Stimulated activated CD4-positive, alpha-beta T cell treated with anti-CD3 and anti-CD28 coated beads, Interleukin-2, amount 100 ng/mL, for 48 hours (primary cell): ENCODE measurements at regions not wholly inside any gene's neighbourhood (a gene's known extent, or its start where the extent isn't known, plus 50 kb on each side); places are given as distances from the start of the nearest gene placed in this dataset.
"Not testable (repeated sequence)": the region's sequence is repeated elsewhere in the genome, so short reads cannot be mapped to it uniquely, and the experiment has no call there.

Source experiments
- DNase-seq, 2 donors: peaks; one replicate each; pipeline ENCODE4 v3.0.0-alpha.2; 2020

DNA sequence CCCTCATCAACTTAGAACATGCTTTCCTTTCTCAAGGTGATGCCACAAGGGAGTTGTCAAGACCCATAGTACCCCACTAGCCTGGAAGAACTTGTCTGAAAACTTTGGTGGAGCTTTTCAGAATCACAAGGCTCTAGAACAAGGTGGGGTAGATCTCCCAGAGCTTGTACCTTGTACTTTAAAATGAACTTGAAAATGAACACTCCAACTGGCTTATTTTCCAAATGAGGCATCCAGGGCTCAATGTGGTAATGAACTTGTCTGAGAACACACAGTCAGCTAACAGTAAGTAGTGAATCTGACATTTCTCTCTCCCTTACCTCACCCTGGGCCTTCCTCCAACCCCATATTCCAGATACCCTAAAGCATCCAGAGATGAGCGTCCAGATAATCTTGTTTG lies 81.8 kb upstream of the THBS1 start:
- DNase-seq: no peak

- DNase-seq: no peak
These were observed 81.2 kb upstream of the THBS1 start for GRCh38 chr15:39499681-39500080.

- DNase-seq: no peak
These were observed 79.4 kb upstream of the THBS1 start for GRCh38 chr15:39501366-39502081.

DNA sequence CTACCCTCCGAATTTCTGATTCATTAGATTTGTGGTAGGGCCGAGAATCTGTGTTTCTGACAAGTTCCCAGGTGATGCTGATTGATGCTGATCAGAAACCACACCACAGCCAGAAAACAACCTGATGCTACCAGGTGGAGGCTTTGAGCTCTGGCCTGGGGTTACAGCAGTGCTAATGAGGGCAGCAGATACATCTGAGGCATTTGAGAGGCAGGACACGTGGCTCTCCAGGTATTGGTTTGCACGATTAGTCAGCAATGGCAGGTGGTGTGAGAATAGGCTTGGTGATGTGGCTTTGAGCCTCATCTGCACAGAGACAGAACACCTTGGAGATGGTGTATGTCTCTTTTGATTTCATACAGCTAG lies 78.8 kb upstream of the THBS1 start:
- no peak for DNase-seq

GRCh38 chr15:39502611-39503195 lies 78.2 kb upstream of the THBS1 start:
- DNase-seq: no peak

- no peak for DNase-seq
These were observed 77.4 kb upstream of the THBS1 start for GRCh38 chr15:39503526-39503925.

DNA sequence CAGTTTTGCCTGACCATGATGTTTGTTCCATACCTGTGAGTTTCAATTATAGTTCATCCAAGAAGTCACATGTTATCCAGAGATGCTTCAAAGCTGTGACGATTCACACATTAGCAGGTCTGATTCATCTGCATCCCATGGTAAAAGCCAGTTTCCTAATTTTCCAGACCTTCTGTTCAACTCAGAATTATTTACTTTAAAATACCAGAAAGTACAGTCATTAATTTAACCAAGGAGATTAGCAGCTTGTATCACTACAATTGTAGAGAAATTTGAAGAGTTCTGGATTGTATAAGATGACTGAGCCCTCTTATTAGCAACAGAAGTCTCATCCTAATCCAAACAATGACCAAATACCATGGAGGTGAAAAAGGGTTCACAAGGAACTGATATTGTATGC lies 76.1 kb upstream of the THBS1 start:
- no peak for DNase-seq

GRCh38 chr15:39506146-39506545 lies 74.7 kb upstream of the THBS1 start:
- no peak for DNase-seq

GRCh38 chr15:39508536-39508935 lies 72.3 kb upstream of the THBS1 start:
- no peak for DNase-seq

GRCh38 chr15:39510001-39510701 lies 70.7 kb upstream of the THBS1 start:
- no peak for DNase-seq

DNA sequence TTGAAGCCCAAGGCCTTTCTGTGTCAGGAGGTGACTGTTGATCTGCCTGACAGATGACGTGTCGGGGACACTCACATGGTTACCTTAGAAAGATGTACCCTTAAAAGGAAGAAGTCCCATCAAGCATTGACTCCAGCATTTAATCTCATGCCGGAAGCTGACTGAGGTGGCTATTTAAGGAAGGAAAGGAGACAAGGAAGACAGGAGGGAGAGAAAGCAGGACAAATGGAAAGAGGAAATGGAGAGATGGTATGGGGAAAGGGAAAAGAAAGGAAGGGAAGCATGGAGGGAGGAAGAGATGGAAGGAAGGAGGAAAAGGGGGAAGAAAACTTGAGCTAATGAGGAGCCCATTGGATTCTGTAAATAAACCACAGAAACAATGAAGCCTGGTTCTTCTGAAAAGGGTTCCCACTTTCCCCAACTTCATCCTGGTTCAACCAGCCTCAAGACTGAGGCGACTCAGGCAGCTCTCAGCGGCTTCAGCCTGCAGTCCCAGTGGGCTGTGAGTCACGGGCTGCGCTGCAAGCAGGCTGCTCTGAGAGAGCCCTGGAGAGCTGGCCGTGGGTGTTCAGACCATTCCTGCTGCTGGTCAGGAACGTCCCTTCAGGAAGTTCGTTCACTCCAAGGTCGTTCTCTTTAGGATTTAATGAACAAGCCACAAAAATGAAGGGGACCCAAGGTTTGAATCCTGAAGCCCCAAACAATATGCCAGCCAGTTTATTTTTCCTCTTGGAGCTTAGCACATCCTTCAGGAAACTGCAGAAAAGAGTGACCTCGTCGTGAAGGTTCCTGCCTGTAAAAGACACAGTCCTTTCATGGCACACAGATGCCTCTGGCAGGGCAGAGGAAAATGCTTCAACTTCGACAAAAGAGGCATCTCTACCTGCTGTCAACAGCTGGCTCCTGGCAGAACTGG lies 69.6 kb upstream of the THBS1 start:
- DNase-seq: no peak

DNA sequence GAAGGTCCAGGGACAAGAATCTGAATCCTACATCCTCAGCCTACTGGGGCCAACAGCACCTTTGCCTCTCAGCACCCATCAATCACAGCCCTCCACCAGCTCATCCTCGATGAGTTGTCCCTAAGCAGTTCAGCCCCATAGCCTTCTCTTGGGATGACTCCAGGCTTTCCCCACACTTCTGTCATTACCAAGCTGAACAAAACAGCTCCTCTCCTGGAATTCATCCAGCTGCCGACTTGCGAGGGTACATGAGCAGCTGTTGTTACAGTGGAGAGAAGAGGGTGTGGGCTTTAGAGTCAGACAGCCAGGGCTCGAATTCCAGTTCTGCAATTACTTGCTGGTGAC lies 69.0 kb upstream of the THBS1 start:
- DNase-seq: no peak

- no peak for DNase-seq
These were observed 68.2 kb upstream of the THBS1 start for GRCh38 chr15:39512643-39513042.

- no peak for DNase-seq
These were observed 66.9 kb upstream of the THBS1 start for GRCh38 chr15:39513936-39514335.

DNA sequence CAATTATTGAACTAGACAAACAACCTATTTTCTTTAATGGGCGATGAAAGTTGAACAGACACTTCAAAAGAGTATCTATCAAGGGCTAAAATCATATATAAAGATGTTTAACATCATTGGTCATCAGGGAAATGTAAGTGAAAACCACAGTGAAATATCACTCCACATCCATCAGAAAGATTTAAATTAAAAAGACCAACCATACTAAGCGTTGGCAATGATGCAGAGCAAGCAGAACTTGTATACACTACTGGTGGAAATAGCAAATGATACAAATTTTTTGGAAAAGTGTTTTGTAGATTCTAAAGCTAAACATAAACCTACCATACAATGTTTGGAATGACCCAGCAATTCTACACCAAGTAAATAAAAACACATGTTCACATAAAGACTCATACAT lies 65.9 kb upstream of the THBS1 start:
- no peak for DNase-seq

DNA sequence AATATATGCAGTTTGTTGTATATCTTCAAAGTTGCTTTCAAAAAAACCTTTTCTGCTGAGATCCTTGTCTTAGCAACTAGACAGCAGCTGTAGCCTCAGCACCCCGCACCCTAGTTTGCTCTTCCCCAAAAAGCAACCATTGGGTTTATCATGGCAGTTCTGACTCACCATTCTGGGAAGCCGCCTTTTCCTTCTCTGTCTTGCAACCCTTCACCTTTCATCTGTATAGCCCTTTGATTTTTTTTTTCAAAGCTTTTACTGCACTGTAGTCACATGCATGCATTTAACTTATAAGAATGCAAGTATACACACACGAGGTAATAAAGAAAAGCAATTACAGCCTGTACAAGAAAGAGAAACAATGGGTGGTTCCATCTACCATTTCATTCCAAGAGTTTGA lies 65.1 kb upstream of the THBS1 start:
- DNase-seq: no peak

DNA sequence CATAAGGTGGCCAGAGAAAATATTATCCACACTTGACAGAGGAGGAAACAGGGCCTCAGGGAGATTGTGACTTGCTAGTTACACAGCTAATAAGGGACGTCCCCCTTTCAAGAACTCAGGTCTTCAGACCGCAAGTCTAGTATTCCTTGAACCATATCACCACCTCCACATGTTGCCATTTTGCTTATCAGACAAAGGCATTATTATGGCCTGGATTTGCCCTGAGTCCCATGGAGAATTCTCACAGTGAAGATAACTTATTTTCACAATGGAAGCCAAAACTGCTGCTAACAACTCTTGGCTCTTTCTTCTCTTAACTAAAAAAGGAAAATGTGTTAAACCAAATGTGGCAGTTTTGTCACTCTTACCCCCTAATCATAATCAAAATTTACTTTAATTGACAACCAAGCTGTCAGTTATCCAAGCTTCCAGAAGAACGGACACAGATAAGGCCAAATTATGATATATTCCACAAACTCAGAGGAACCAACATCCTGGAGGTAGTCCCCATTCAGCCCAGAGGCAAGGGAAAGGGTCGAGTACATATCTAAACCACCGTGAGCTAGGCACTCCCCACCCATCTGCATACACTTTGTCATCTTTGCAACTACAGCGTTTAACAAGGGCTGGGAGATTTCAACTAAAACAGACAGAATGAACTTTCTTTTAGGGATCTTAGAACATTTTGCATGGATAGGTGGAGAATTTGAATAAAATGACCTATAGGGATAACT lies 63.6 kb upstream of the THBS1 start:
- no peak for DNase-seq

DNA sequence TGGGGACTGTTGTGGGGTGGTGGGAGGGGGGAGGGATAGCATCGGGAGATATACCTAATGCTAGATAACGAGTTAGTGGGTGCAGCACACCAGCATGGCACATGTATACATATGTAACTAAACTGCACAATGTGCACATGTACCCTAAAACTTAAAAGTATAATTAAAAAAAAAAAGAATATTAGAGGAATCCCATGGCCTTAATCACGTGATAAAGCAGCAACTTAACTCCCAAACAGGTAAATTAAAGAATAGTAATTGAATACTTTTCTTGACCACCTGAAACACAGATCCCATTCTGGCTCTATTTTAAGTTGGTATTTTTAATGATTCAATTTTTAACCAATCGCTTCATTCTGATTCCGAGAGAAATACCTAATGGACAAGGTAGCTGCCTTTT lies 56.9 kb upstream of the THBS1 start:
- not testable (repeated sequence) for DNase-seq

- DNase-seq: no peak
These were observed 51.4 kb upstream of the THBS1 start for GRCh38 chr15:39529457-39529856.

GRCh38 chr15:39530480-39531342 lies 50.2 kb upstream of the THBS1 start:
- no peak for DNase-seq
